B cell (primary cell): ENCODE measurements at regions not wholly inside any gene's neighbourhood (a gene's known extent, or its start where the extent isn't known, plus 50 kb on each side); places are given as distances from the start of the nearest gene placed in this dataset.

ENCODE experiments used
- CTCF ChIP-seq: fragments of 200-600 bp; IDR thresholded peaks from one replicate; pipeline ENCODE4 v1.8.0; 2022; ENCODE audit warnings: antibody characterized with exemption, mild to moderate bottlenecking
- EZH2 ChIP-seq: IDR thresholded peaks from 2 replicates; pipeline ENCODE4 v1.6.1; 2012; ENCODE audit warnings: borderline replicate concordance, low read depth, mild to moderate bottlenecking, moderate library complexity, low read length; ENCODE audit not compliant: insufficient read depth, poor library complexity, severe bottlenecking

DNA sequence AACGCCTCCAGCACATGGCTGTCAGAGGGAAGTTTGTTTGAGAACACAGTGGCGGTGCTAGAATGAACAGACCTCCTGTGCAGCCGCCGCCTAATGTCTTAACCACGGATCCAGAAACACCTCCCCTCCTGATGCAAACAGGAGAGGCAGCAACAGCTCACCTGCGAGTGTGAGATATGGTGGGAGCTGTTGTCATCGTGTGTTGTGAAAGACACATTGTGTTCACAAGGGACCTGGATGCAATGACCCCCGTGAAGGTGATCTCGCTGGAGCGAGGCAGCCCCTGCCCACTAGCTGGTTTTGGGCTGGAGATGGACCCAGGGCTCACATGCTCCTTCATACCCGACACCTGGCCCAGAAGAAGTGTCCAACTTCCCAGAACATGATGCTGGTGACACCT, 315.3 kb upstream of the C1orf174 start:
- TF ChIP-seq EZH2 (no peak), CTCF (no peak)
